Aorta (tissue), 5 donors: ENCODE measurements at regions not wholly inside any gene's neighbourhood (a gene's known extent, or its start where the extent isn't known, plus 50 kb on each side); places are given as distances from the start of the nearest gene placed in this dataset.

Experiments used
- ATAC-seq: fragments of 200-7000 bp; cut with Tn5 transposase; one replicate; pipeline ENCODE4 v1.9.1; 2022; ENCODE audit warnings: moderate library complexity; ENCODE audit not compliant: low FRiP score
- DNase-seq, 2 donors: peaks; one replicate each; pipeline ENCODE4 v3.0.0-alpha.2; 2020
- H3K27ac ChIP-seq, 2 donors: one replicate each; pipeline ENCODE4 v1.5.1; 2013; ENCODE audit warnings: low read length in 2 of 2, mild to moderate bottlenecking in 2 of 2, moderate library complexity in 2 of 2, control low read depth in 1 of 2, inconsistent platforms in 1 of 2, low read depth in 1 of 2
- H3K27me3 ChIP-seq, 2 donors: one replicate each; pipeline ENCODE4 v1.6.1; 2013; ENCODE audit warnings: control low read depth in 1 of 2, low read length in 1 of 2, mild to moderate bottlenecking in 1 of 2, moderate library complexity in 1 of 2; ENCODE audit not compliant: insufficient read depth in 2 of 2, control insufficient read depth in 1 of 2
- H3K36me3 ChIP-seq, 2 donors: one replicate each; pipeline ENCODE4 v1.6.1; 2013; ENCODE audit warnings: control low read depth in 1 of 2, low read length in 1 of 2, mild to moderate bottlenecking in 1 of 2; ENCODE audit not compliant: insufficient read depth in 2 of 2, control insufficient read depth in 1 of 2
- H3K4me1 ChIP-seq, 2 donors: one replicate each; pipeline ENCODE4 v1.6.1; 2013; ENCODE audit warnings: low read length in 2 of 2, control low read depth in 1 of 2, mild to moderate bottlenecking in 1 of 2, moderate library complexity in 1 of 2; ENCODE audit not compliant: insufficient read depth in 2 of 2, control insufficient read depth in 1 of 2
- H3K4me3 ChIP-seq, 2 donors: one replicate each; pipeline ENCODE4 v1.5.1; 2013; ENCODE audit warnings: low read length in 2 of 2, control low read depth in 1 of 2, mild to moderate bottlenecking in 1 of 2
- H3K9me3 ChIP-seq: one replicate; pipeline ENCODE4 v1.6.1; 2013; ENCODE audit warnings: mild to moderate bottlenecking, low read length; ENCODE audit not compliant: control insufficient read depth
- WGBS, 2 donors: extraction: QIAGEN DNeasy Blood & Tissue Kit; methylation state at CpG; one replicate each; pipeline ENCODE4 v1.1.7; 2013; 5-methylcytosine and 5-hydroxymethylcytosine counted together
- intact Hi-C, 2 donors: fragments of 100-400 bp; cut with DNase I; formaldehyde crosslinking; loops; one replicate each; pipeline versions ENCODE4 v1.14.2 to v1.15.0; 2022
- donor health status: healthy with polysubstance abuse.
- donor health status: Bipolar disorder and iron deficiency.
- donor health status: DM: no; HTN: no; CAD: no.
- donor health status: DM: no; HTN: no; CAD: no.
- donor health status: DM: yes; HTN: yes; CAD: no.

DNA sequence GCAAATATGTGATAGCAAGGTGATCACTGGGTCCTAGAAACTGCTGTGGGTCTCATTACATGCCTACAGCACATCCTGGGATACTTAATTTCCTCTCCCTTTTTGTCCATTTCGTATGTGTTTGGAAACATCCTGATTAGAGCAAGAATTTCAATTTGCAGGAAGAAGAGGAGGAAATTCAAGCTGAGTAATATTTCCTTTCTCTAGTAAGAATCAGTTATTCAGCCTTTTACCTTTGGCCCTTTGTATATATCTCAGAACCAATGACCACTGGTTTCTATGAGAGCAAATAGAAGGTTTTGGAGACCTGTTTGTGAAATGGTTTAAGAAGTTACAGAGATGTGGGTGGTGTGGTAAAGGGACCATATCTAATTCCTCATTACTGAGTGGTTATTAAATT, 171.6 kb downstream of the RMI1 start:
- 91 to 92% methylated on average over 1 of the region's 1 CpG for WGBS, 2 donors
- Histone ChIP-seq H3K27ac (no peak overlapping the region), H3K36me3 (no peaks in the 10 kb centered on the region), H3K4me1 (peaks cover 0 to 3% of the 10 kb centered on the region in 2 donors), H3K4me3 (no peak overlapping the region), H3K9me3 (no peaks in the 10 kb centered on the region), H3K27me3 (no peaks in the 10 kb centered on the region)
- intact Hi-C loops, result no loop called here
- no peak for ATAC-seq
- DNase-seq, result no peak

DNA sequence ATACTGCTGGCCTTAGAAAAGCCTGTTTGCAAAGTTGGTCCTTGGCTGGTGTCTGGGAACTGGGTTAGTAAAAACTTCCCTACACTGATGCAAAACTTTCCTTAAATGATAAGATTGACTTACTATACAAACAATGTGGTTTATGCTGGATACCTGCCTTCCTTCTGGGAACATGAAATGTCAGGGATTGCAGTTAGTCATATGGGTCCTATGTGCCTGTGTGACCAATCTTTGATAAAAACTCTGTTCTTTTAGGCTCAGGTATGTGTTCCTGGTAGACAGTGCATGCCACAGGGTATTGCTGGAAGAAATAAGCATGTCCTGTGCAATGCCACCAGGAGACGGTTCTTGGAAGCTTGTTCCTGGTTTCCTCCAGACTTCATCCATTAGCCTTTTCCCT, 173.3 kb downstream of the RMI1 start:
- H3K9me3 ChIP-seq, result no peaks in the 10 kb centered on the region
- no peaks in the 10 kb centered on the region for H3K4me1 ChIP-seq
- no peaks in the 10 kb centered on the region for H3K27me3 ChIP-seq
- H3K36me3 ChIP-seq, result no peaks in the 10 kb centered on the region
- H3K4me3 ChIP-seq, result no peak overlapping the region
- H3K27ac ChIP-seq, result no peak overlapping the region
- WGBS, 2 donors, result 26 to 41% methylated on average over 1 of the region's 1 CpG
- ATAC-seq (no peak), DNase-seq (no peak)
- intact Hi-C loops, result no loop called here

GRCh38 chr9:84154320-84154719, 173.7 kb downstream of the RMI1 start:
- no peak for DNase-seq
- WGBS, 2 donors, result 90 to 94% methylated on average over 3 of the region's 3 CpGs
- H3K36me3 ChIP-seq, result no peaks in the 10 kb centered on the region
- no peak overlapping the region for H3K4me3 ChIP-seq
- no peak overlapping the region for H3K27ac ChIP-seq
- no peak for ATAC-seq
- H3K9me3 ChIP-seq, result no peaks in the 10 kb centered on the region
- intact Hi-C loops, result no loop called here
- no peaks in the 10 kb centered on the region for H3K4me1 ChIP-seq
- no peaks in the 10 kb centered on the region for H3K27me3 ChIP-seq

GRCh38 chr9:84163052-84163650, 177.4 kb downstream of the SLC28A3 start:
- ATAC-seq (no peak), DNase-seq (no peak)
- Histone ChIP-seq H3K27me3 (no peaks in the 10 kb centered on the region), H3K27ac (no peak overlapping the region), H3K36me3 (no peaks in the 10 kb centered on the region), H3K4me1 (no peaks in the 10 kb centered on the region), H3K4me3 (no peak overlapping the region), H3K9me3 (no peaks in the 10 kb centered on the region)
- WGBS, 2 donors, result 64 to 68% methylated on average over 5 of the region's 5 CpGs
- intact Hi-C loops, result no loop called here

DNA sequence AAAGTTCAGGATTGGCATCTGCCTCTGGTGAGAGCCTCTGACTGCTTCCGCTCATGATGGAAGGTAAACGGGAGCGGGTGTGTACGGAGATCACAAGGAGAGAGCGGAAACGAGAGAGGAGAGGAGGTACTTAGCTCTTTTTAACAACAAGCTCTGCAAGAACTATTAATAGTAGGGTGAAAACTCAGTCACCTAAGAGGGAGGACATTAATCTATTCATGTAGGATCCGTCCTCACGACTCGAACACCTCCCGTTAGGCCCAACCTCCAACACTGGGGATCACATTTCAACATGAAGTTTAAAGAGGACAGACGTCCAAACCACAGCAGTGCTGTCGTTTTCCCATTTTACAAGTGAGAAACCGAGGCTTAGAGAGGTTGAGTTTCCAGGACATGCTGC, 173.7 kb downstream of the SLC28A3 start:
- Histone ChIP-seq H3K27me3 (no peaks in the 10 kb centered on the region), H3K4me3 (no peak overlapping the region), H3K4me1 (no peaks in the 10 kb centered on the region), H3K36me3 (no peaks in the 10 kb centered on the region), H3K27ac (no peak overlapping the region), H3K9me3 (no peaks in the 10 kb centered on the region)
- ATAC-seq (no peak), DNase-seq (no peak)
- WGBS, 2 donors, result 53 to 64% methylated on average over 13 of the region's 13 CpGs
- intact Hi-C loops, result no loop called here

DNA sequence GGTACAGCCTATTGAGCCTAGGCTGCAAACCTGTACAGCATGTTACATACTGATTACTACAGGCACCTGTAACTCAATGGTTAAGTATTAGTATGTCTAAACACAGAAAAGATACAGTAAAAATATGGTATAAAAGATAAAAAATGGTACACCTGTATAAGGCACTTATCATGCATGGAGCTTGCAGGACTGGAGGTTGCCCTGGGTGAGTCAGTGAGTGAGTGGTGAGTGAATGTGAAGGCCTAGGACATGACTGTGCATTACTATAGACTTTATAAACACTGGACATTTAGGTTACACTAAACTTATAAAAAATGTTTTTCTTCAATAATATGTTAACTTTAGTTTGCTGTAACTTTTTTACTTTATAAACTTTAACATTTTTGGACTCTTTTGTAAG, 171.3 kb downstream of the SLC28A3 start:
- Histone ChIP-seq H3K27me3 (no peaks in the 10 kb centered on the region), H3K4me3 (no peak overlapping the region), H3K36me3 (no peaks in the 10 kb centered on the region), H3K4me1 (no peaks in the 10 kb centered on the region), H3K27ac (no peak overlapping the region), H3K9me3 (no peaks in the 10 kb centered on the region)
- DNase-seq, result no peak
- ATAC-seq, result no peak
- intact Hi-C loops, result no loop called here

DNA sequence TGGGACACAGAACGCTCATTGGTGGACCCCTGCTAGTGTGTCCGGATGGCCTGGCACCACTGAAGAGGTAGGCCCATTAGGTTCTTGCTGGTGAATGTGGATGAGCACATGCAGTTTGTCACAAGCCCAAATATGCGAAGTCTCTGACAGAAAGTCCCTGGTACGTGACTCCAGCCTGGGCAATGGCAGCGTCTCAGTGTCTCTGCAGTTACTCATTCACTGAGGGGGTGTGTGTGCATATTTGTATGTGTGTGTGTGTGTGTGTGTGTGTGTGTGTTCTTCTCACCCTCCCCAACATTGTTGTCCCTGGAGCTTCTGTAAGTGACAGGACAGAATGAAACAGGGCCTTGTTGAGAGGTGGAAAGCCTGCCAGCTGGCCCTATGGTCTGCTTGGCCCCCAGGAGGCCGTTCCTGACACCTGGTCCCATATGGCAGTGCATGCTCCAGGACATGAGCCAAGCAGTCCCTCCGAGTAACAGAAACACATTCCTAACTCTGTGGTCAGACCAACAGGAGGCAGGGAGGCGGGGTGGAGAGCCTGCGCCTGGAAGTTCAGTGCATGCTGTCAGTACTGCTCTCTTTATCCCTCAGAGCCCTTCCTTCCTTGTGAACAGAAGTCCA, 169.9 kb downstream of the SLC28A3 start:
- 33 to 41% methylated on average over 9 of the region's 9 CpGs for WGBS, 2 donors
- intact Hi-C loops, result loop anchor here (2.0 to 10.0 kb wide), 4 partner anchors 24 to 236 kb away; partner anchors contain the start of genes HNRNPK (in 1 of the 2) and RMI1 (in 1 of the 2)
- no peaks in the 10 kb centered on the region for H3K9me3 ChIP-seq
- peak; percentile 86 to 88 for DNase-seq
- H3K4me3 ChIP-seq, result no peak overlapping the region
- peak overlapping the region in 1 of 2 donors; percentile 1 for H3K27ac ChIP-seq
- H3K4me1 ChIP-seq, result no peaks in the 10 kb centered on the region
- no peaks in the 10 kb centered on the region for H3K27me3 ChIP-seq
- H3K36me3 ChIP-seq, result no peaks in the 10 kb centered on the region
- peak; percentile 80 for ATAC-seq

DNA sequence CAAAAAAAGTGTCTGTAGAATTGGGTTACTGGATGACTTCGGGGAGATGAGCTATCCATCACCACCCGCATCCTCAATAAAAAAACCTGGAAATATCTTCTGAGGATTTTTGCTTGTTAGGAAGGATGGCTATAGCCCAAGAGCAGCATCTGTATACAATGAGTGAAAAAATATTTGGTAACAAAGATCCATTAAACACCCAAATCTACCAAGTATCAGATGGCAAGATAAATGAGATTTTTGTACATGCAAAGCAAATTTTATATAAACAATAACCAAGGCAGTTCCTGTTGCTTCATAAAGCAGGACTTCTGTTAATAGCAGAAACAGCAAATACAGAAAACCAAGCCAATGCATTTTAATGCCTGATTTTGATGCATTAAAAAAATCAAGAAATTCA, 166.6 kb downstream of the SLC28A3 start:
- no peak for DNase-seq
- no peak overlapping the region for H3K4me3 ChIP-seq
- H3K27me3 ChIP-seq, result no peaks in the 10 kb centered on the region
- no peaks in the 10 kb centered on the region for H3K9me3 ChIP-seq
- H3K4me1 ChIP-seq, result no peaks in the 10 kb centered on the region
- WGBS, 2 donors, result 91 to 93% methylated on average over 2 of the region's 2 CpGs
- intact Hi-C loops, result loop anchor here (5.0 to 10.0 kb wide), 2 partner anchors 197 to 239 kb away; no protein-coding TSS in a partner anchor
- no peak for ATAC-seq
- no peak overlapping the region for H3K27ac ChIP-seq
- no peaks in the 10 kb centered on the region for H3K36me3 ChIP-seq

- WGBS, 2 donors, result 83 to 85% methylated on average over 1 of the region's 1 CpG
- intact Hi-C loops, result loop anchor here (5.0 to 10.0 kb wide), 2 partner anchors 197 to 240 kb away; no protein-coding TSS in a partner anchor
- no peaks in the 10 kb centered on the region for H3K9me3 ChIP-seq
- no peak for DNase-seq
- H3K27ac ChIP-seq, result no peak overlapping the region
- no peaks in the 10 kb centered on the region for H3K4me1 ChIP-seq
- no peaks in the 10 kb centered on the region for H3K27me3 ChIP-seq
- no peak overlapping the region for H3K4me3 ChIP-seq
- no peak for ATAC-seq
- H3K36me3 ChIP-seq, result no peaks in the 10 kb centered on the region
These were observed 166.1 kb downstream of the SLC28A3 start for GRCh38 chr9:84174486-84174885.
